Posterior vena cava (tissue), 2 donors: ENCODE measurements at regions not wholly inside any gene's neighbourhood (a gene's known extent, or its start where the extent isn't known, plus 50 kb on each side); places are given as distances from the start of the nearest gene placed in this dataset.

Experiments
- DNase-seq: peaks from one replicate; pipeline ENCODE4 v3.0.0-alpha.2; 2020; ENCODE audit warnings: low spot score
- intact Hi-C, 2 donors: fragments of 100-400 bp; cut with DNase I; formaldehyde crosslinking; loops; one replicate each; pipeline versions ENCODE4 v1.14.1 to v1.14.2; 2022 to 2023
- donor health status: DM: yes; HTN: yes; CAD: no.
- donor health status: DM: yes; HTN: yes; CAD: no.

DNA sequence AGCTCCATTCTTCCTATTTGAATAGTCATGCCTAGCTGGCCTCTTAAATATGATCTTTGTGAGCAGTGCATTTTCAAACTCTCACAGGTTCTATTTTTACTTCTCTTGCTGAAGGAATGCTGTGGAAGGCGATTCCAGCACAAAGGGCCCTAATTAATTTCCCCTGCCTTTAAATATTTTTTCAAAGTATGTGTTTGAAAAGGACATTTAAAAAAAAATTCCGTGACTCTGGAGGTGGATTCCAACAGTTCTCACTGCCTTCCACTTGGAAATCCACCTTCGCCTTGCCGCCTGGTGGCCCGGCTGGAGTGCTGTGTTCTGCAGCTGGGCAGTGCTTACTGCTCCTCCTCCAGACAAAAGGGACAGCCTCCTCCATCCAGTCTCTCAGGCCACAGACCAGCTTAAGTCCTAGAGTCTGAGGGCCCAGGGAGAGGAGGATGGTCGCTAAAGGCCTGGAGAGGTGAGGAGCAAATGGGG, 61.5 kb upstream of the CORO2B start:
- intact Hi-C loops: loop anchor here in 1 of 2 donors (5.0 kb wide), 1 partner anchor 35 kb away; no protein-coding TSS in a partner anchor
- no peak for DNase-seq

DNA sequence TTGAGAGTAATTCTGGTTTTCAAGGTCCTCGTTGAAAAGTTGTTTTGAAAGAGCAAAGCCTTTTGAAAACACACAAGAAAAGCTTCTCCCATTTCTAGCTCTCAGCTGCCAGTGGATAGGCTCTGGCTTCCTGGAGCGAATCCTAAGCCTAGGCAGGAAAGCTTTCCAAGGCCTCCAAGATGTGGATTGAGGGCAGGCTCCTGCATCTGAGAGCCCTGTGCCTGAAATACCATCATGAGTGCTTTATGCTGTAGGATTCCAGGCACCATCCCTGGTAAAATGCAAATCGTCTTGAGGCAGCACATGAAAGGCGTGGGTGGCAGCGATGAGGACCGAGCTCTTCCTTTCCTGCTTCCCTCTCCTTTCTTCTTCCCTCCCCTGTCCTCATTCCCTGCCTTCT, 60.7 kb upstream of the CORO2B start:
- DNase-seq: no peak
- intact Hi-C loops: loop anchor here in 1 of 2 donors (5.0 kb wide), 1 partner anchor 36 kb away; no protein-coding TSS in a partner anchor

DNA sequence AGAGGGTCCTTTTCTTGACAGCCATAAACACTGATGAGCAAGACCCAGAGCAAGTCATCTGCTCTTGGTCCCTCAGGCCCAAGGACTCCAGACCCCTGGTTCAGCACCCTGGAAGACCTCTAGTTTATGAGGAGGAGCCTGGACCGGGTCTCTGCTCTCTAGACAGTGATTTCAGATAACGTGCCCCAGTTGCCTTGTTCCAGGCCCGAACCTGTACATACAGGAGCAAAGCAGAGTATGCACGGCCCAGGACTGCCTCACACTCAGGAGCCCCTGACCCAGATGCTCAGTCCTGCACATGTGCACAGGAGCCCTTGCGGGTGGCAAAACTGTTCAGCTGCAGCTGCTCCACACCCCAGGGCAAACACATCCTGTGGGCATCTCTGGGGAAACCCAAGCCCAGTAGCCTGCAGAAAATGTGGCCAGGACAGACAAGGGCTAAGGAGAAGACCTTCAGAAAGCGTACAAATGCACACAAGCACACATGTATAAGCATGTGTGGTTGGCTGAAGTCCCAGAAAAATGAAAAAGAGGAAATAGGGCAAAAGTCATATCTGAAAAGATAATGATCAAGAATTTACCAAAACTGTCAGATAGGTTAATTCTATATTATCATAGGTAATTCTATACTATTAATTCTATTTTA, 59.9 kb upstream of the CORO2B start:
- intact Hi-C loops: loop anchor here in 1 of 2 donors (5.0 kb wide), 1 partner anchor 37 kb away; no protein-coding TSS in a partner anchor

DNA sequence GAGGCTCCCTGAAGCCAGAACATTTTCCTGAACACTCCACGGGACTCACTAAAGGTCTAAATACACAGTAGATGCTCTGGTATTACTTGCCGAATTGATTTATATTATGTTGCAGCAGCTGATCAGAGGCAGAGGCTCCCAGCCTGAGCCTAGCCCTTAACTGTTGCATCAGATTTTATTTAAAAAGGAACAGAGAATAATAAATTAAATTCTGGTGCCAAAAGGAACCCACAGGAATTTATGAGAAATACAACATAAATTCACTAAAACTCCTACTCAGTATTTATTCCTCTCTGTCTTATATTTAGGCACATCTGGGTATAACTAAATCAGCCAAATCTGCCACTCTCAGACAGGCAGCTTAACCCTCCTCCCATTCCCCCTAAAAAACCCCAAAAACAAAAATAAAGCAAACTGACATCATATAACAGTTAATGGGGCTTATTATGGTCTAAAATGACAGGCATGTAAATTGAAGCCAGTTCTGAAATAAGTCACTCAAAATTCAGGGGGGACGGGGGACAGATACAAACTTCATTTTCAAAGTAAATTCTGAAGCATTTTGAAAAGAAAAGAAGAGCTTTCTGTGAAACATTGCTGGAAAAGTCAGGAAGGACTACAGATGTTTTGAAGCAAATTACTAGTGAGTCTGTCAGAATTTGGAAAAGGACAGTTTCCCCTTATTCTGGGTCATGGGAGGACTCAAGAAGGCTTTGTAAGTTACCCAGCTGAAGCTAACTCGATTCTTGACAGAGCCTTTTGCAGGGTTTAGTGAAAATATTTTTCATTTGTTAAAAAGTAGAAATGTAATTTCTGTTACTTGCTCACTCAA, 53.8 kb upstream of the CORO2B start:
- no peak for DNase-seq
- intact Hi-C loops: loop anchor here (10.0 kb wide), 2 partner anchors 100 to 110 kb away; no protein-coding TSS in a partner anchor

More for the DNA sequence above, 59.9 kb upstream of the CORO2B start:
- no peak for DNase-seq

DNA sequence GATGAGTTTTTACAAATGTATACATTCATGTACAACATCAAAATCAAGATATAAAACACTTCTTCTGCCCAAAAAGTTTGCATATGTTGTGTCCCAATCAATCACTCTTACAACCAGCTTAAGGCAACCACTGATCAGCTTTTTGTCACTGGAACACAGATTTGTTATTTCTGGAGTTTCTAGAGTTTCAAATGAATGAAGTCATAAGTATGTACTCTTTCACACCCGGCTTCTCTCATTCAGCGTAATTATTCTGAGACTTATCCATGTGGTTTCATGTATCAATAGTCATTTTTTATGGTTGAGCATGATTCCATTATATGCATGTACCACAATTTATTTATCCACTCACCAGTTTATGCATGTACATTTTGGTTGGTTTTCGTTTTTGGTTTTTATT, 53.0 kb upstream of the CORO2B start:
- no peak for DNase-seq
- intact Hi-C loops: loop anchor here (10.0 kb wide), 2 partner anchors 101 to 111 kb away; no protein-coding TSS in a partner anchor

DNA sequence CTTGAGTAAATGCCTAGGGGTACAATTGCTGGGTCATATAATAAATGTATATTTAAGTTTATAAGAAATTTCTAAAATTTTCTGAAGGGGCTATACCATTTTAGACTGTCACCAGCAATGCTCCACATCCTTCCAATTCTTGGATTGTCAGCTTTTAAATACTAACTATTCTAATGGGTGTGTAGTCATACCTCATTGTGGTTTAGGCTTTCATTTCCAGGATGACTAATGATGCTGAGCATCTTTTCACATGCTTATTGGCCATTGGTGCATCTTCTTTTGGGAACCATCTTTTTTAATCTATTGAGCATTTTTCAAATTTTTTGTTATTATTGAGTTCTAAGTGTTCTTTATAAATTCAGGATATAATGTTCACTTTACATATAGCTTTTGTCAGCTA, 52.5 kb upstream of the CORO2B start:
- intact Hi-C loops: loop anchor here (10.0 kb wide), 2 partner anchors 101 to 111 kb away; no protein-coding TSS in a partner anchor

DNA sequence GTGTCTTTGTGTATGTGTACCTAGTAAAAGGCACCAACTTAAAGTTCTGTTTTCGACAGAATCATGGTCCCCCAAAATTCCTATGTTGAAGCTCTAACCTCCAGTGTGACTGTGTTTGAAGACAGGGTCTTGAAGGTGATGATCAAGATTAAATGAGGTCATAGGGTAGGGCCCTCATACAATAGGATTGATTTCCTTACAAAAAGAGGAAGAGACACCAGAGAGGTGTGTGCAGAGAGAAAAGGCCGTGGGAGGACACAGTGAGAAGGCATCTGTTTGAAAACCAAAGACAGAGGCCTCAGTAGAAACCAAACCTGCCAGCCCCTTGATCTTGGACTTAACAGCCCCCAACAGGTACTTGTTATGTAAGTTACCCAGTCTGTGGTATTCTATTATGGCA, 52.0 kb upstream of the CORO2B start:
- intact Hi-C loops: loop anchor here (10.0 kb wide), 2 partner anchors 102 to 112 kb away; no protein-coding TSS in a partner anchor
- DNase-seq: no peak

More for the DNA sequence above, 52.5 kb upstream of the CORO2B start:
- DNase-seq: no peak

DNA sequence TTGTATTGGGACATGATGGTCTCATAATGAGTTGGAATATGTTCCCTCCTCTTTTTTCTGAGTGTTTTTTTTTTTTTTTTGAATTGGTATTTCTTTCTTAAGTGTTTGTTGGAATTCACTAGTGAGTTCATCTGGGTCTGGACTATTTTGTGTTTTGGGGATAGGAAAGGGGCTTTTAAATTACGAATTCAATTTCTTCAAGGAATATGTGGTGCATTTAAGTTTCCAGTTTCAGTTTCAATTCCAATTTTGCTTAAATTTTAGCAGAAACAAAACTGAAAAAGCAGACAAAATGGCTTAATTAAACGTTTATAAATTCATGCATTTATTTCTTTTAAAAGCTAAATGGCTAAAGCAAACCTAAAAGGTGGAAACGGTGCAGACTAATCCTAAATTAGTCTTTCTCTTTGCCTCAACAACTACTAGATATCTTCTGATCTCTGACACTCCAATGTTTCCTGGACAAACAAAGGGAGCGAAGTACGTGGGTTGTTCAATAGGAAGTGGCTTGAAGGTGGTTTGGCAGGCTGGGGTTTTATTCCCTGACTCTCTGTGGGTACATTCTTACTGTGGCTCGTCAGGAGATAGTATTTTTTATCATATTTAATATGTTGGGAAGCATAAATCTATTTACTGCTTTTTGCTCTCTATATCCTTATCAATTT, 50.0 kb upstream of the CORO2B start:
- no peak for DNase-seq
- intact Hi-C loops: loop anchor here (10.0 kb wide), 2 partner anchors 104 to 114 kb away; no protein-coding TSS in a partner anchor
